Suppressor macrophage treated with lipopolysaccharide for 4 hours (primary cell): ENCODE measurements at regions not wholly inside any gene's neighbourhood (a gene's known extent, or its start where the extent isn't known, plus 50 kb on each side); places are given as distances from the start of the nearest gene placed in this dataset.

ENCODE experiments used
- DNase-seq: peaks from one replicate; pipeline ENCODE4 v3.0.0-alpha.2; 2020

DNA sequence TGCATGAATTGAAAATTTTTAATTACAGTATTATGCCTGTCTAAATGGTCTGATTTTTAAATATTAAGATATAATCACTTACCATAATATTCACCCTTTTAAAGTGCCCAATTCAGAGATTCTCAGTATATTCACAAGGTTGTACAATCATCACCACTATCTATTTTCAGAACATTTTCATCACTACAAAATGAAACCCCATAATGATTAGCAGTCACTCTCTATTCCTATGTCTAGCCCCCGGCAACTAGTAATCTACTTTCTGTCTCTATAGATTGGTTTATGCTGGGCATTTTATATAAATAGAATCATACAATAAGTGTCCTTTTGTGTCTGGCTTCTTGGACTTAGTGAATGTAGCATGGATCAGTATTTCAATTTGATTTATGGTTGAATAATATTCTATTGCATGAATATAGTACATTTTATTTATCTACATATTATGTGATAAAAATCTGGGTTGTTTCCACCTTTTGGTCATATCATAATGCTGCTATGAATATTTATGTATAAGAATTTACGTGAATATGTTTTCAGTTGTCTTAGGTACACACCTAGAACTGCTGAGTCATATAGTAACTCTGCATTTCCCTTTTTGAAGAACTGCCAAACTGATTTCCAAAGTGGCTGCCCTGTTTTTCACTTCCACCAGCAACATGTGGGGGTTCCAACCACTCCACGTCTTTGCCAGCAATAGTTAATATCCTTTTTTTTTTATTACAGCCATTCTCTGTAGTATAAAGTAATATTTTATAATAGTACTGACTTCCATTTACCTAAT is 485.7 kb upstream of the ZNF385D start:
- DNase-seq = no peak

DNA sequence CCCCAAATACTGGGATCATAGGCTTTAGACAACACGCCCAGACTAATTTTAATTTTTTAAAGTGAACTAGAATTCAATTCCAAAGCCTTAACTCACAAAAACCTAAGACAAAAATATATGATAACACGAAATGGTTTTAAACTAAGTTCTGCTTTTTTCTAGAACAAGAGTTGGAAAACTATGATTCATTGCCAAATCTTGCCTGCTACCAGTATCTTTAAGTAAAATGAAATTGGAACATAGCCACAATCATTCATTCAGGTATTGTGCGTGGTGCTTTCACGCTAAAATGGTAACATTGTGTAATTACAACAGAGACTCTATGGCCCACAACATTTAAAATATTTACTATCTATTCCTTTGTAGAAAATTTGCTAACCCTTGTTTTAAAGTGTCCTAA is 488.0 kb upstream of the ZNF385D start:
- no peak for DNase-seq

DNA sequence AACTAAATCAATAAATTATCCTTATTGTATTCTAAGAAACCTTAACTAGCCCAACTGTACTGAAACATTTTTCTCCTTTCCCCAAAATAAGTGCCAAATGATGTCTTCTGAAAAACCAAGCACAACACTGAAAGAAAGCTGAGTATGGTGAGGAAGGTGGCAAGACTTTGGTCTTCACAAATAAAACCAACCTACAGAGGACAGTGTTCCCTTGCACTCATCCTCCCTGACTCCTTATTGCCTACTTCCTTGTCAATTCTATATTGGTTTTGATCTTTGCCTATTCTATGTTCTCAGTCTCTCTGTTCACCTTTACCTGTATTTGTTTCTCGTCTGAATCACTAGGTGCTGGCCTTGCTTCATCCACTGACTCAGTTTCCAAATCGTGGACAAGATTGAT is 490.1 kb upstream of the ZNF385D start:
- DNase-seq = no peak

DNA sequence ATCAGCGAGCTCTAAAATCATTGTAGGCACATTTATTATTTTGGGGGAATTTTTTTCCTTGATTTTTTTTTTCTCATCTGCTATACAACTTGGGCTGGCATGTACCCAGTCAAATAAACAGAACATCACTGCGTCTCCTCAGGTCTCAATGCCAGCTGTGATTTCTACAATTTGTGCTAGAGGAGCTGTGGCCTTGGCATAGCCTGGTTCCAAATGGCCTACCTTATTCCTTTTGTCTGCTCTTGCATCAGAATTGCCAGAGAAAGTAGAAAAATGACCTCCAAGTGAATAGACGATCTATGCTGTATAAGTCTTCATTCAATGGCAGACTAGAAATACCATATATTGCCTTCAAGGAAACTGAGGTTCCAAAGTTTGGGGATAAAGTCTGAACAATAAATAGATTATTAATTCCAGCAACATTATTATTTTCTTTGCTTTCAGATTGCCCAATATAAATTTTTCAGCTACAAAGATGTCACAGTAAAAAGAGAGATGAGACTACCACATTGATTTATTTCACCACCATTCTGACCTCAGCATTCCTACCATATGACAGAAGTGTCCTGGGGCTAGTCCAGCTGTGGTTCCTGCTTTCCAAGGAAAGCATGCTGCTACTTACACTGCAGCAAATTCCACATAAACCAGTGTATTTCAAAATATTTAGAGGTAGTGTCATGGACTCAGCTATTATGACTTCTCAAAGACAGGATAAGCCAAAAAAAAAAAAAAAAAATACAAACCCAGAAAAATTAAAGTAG is 493.9 kb upstream of the ZNF385D start:
- DNase-seq = no peak

- no peak for DNase-seq
Measured at GRCh38 chr3:22245811-22246583, 495.0 kb upstream of the ZNF385D start.

DNA sequence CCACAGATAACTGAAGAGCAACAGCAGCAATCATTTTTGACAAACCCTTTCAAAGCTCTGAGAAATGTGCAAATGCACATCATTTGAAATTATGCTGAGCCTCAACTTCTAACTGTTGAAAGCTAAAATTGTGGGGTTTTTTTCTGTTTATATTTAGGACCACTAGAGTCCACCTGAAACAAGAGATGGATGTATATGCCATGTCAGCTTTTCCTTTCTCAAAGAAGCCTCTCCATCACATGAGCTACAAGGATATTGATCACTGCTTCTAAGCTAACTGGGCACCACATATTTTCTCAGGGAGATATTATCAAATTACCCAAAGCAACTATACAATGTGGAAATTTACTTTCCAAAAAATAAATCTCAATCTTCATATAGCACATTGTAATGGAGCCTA is 498.6 kb upstream of the ZNF385D start:
- no peak for DNase-seq

- no peak for DNase-seq
Measured at GRCh38 chr3:22257252-22257651, 506.2 kb upstream of the ZNF385D start.

- DNase-seq = no peak
Measured at GRCh38 chr3:22262386-22262785, 511.4 kb upstream of the ZNF385D start.

DNA sequence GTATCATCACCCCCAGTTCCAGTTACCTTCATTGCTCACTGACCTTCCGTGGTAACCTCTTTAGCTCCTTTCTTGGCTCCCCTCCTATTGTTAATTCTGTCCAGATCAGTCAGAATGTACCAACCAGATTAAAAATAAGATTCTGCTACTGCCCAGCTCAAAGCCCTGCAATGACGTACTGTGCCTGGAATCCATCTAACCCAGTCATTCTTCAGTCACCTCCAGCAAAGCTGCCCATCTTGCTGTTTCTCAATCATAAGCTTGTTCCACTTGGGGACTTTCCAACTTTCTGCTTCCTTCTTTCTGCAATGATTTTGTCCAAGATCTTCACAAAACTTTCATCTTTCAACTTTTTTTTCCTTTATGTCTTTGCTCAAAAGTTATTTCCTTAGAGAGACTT is 512.0 kb upstream of the ZNF385D start:
- peak; percentile 60 for DNase-seq

GRCh38 chr3:22265403-22265802 is 514.4 kb upstream of the ZNF385D start:
- no peak for DNase-seq

GRCh38 chr3:22269831-22270230 is 518.8 kb upstream of the ZNF385D start:
- DNase-seq = no peak

DNA sequence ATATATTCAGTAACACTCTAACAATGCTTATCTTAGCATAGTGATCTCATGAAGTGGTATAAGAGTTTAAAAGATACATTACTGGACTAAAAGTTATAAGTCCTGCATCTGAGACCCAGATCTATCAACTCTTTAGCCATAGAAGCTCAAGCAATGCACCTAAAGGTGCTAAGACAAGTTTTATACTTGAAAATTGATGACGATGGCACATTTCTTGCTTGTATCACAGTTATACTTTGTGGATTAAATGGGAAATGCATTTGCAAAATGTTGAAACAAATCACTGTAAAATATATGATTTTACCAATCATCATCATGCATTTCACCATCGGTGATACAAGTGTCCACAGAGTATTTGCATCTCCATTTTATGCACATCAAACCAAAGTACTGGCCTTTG is 525.3 kb upstream of the ZNF385D start:
- no peak for DNase-seq

DNA sequence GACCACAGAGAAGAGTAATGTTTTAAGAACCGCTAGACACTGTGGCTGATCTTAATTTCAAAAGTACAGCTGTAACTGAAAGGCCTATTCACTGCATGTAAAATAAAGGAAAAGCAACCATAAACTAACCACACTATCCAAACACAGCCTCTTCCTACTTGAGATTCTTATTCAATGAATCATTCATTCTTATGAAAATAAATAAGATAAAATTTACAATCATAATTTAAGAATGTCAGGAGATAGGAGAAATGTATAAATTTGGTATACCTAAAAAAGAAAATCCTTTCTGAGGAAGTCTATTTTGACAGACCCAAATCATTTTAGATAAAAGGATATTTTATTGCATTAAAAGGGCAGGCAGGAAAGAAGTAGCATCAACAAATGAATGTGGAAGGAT is 533.5 kb upstream of the ZNF385D start:
- DNase-seq = no peak

DNA sequence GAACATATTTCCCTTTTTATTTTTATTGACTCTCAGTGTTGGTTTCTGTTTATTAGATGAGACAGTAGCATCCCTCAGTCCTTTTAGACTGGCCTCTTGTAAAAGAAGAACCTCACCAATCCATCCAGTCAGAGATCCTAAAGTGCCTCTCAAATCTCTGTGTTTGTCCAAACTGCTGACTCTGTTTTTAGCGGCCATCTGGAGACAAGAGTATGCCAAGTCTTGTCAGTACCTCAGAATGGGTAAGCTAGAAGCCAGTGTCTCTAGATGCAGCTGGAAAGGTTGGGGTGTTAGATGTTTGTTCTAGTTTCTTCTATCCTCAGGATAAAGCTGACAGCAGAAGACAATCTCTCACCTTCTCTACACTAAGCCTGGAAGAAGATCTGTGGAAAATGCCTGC is 537.7 kb upstream of the ZNF385D start:
- DNase-seq = no peak

GRCh38 chr3:22292681-22293080 is 541.7 kb upstream of the ZNF385D start:
- no peak for DNase-seq

DNA sequence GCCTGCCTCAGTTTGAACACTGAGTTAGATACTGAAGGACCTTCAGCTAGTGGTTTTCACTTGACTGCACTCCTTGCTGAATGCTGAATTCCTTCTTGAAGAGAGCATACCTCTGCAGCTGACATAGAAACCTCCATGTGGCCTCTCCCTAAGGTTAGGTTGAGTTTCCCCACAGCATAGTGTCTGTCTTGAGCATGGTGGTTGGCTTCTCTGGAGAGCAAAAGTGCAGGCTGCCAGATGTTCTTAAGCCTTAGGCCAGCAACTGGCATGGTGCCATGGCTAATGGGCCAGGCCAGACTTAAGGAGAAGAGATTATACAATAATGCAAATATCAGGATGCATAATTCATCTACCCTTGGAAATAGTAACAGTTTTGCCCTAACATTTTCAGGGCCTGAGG is 545.6 kb upstream of the ZNF385D start:
- no peak for DNase-seq

GRCh38 chr3:22297436-22297835 is 546.4 kb upstream of the ZNF385D start:
- no peak for DNase-seq

GRCh38 chr3:22306454-22306853 is 555.4 kb upstream of the ZNF385D start:
- no peak for DNase-seq

GRCh38 chr3:22308871-22309270 is 557.9 kb upstream of the ZNF385D start:
- DNase-seq = no peak

DNA sequence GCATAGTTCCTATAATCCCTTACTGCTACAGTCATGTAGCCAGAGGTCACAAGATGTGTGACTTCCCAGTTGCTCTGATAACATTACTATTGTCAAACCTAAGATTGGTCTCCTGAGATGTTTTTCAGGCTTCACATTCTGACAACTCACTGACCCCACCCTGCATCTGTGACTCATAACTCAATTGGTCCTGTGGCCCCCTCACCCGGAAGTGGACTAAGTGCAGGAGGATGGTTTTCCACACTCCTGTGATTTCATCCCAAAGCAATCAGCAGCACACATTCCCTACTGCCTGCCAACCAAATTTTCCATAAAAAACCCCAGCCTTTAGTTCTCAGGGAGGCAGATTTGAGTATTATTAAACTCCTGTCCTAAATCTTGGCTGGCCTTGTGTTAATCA is 564.9 kb upstream of the ZNF385D start:
- no peak for DNase-seq

- no peak for DNase-seq
Measured at GRCh38 chr3:22318325-22318724, 567.3 kb upstream of the ZNF385D start.

- DNase-seq = no peak
Measured at GRCh38 chr3:22319446-22319845, 568.4 kb upstream of the ZNF385D start.

GRCh38 chr3:22322861-22323260 is 571.9 kb upstream of the ZNF385D start:
- DNase-seq = no peak

GRCh38 chr3:22326305-22326704 is 575.3 kb upstream of the ZNF385D start:
- no peak for DNase-seq
